H1 (cell line): ENCODE measurements at regions not wholly inside any gene's neighbourhood (a gene's known extent, or its start where the extent isn't known, plus 50 kb on each side); places are given as distances from the start of the nearest gene placed in this dataset.

Source experiments
- CTCF ChIA-PET: fragments of 300-600 bp; sonication (Branson Sonifier 250); formaldehyde crosslinking; loops from one replicate; lab custom pipeline; 2021; ENCODE audit not compliant: partially characterized antibody; lab: Charles Lee
- POLR2A ChIA-PET: fragments of 300-600 bp; sonication (Branson Sonifier 250); formaldehyde crosslinking; loops from one replicate; lab custom pipeline; 2021; ENCODE audit warnings: inconsistent platforms; ENCODE audit not compliant: partially characterized antibody; lab: Charles Lee
- DNase-seq, 2 experiments: peaks; one replicate each; pipeline versions ENCODE4 v3.0.0 to v3.0.0-alpha.2; 2010 to 2022; ENCODE audit warnings: low spot score in 2 of 2, low read depth in 1 of 2, mixed read lengths in 1 of 2
- FAIRE-seq: peaks from 2 replicates; lab custom pipeline; 2011; peaks lifted over from hg19 to GRCh38; lab: Jason Lieb, UNC
- H2AFZ ChIP-seq: 2 replicates; pipeline ENCODE4 v1.8.1; 2012; ENCODE audit warnings: low read length, inconsistent platforms
- H2AK5ac ChIP-seq: 2 replicates; pipeline ENCODE4 v1.6.1; 2013; ENCODE audit warnings: low read depth, low read length
- H2BK120ac ChIP-seq: replicated peaks from 2 replicates; pipeline ENCODE3; 2013; ENCODE audit warnings: low read depth, low read length, inconsistent platforms
- H2BK12ac ChIP-seq: 2 replicates; pipeline ENCODE4 v1.6.1; 2013; ENCODE audit warnings: low read depth, low read length
- H2BK15ac ChIP-seq: 2 replicates; pipeline ENCODE4 v1.6.1; 2013; ENCODE audit warnings: low read length
- H2BK20ac ChIP-seq: 2 replicates; pipeline ENCODE4 v1.6.1; 2013; ENCODE audit warnings: low read length
- H2BK5ac ChIP-seq: 2 replicates; pipeline ENCODE4 v1.6.1; 2013; ENCODE audit warnings: low read depth, low read length
- H3K14ac ChIP-seq: 2 replicates; pipeline ENCODE4 v1.6.1; 2013; ENCODE audit warnings: inconsistent platforms; ENCODE audit not compliant: insufficient read length
- H3K18ac ChIP-seq: 2 replicates; pipeline ENCODE4 v1.6.1; 2013; ENCODE audit warnings: low read length; ENCODE audit errors: extremely low read depth
- H3K23ac ChIP-seq: 2 replicates; pipeline ENCODE4 v1.6.1; 2013; ENCODE audit warnings: inconsistent platforms; ENCODE audit not compliant: insufficient read length
- H3K23me2 ChIP-seq: 2 replicates; pipeline ENCODE4 v1.6.1; 2013; ENCODE audit warnings: low read depth, low read length
- H3K27ac ChIP-seq: 2 replicates; pipeline ENCODE4 v1.6.1; 2011; ENCODE audit warnings: low read depth, low read length, inconsistent platforms
- H3K27me3 ChIP-seq, 4 experiments: replicated peaks in 1 of 4; 1 replicate in 1 of 4; 2 replicates in 3 of 4; pipeline versions ENCODE4 v1.6.1 to v1.8.1; 2011 to 2013; ENCODE audit warnings: low read length in 3 of 4, mild to moderate bottlenecking in 3 of 4, inconsistent platforms in 2 of 4, mixed read lengths in 2 of 4, moderate library complexity in 1 of 4; ENCODE audit not compliant: control insufficient read depth in 3 of 4, insufficient read depth in 3 of 4; ENCODE audit errors: extremely low read depth in 1 of 4
- H3K36me3 ChIP-seq, 4 experiments: 2 replicates each; pipeline versions ENCODE4 v1.6.1 to v1.8.1; 2011 to 2013; ENCODE audit warnings: mild to moderate bottlenecking in 4 of 4, low read length in 3 of 4, moderate library complexity in 2 of 4, control low read depth in 1 of 4, inconsistent platforms in 1 of 4; ENCODE audit not compliant: insufficient read depth in 4 of 4, control insufficient read depth in 2 of 4
- H3K4ac ChIP-seq: replicated peaks from 2 replicates; pipeline ENCODE3; 2013; ENCODE audit warnings: low read length, low read depth, mixed read lengths, inconsistent platforms; ENCODE audit not compliant: insufficient read length
- H3K4me1 ChIP-seq, 4 experiments: replicated peaks in 1 of 4; 1 replicate in 1 of 4; 2 replicates in 3 of 4; pipeline versions ENCODE4 v1.6.1 to v1.8.1; 2011 to 2013; ENCODE audit warnings: low read length in 3 of 4, inconsistent platforms in 2 of 4, mixed read lengths in 1 of 4; ENCODE audit not compliant: insufficient read depth in 4 of 4, control insufficient read depth in 3 of 4
- H3K4me2 ChIP-seq, 2 experiments: 2 replicates each; pipeline versions ENCODE4 v1.6.1 to v1.8.1; 2011 to 2013; ENCODE audit warnings: low read depth in 2 of 2, low read length in 2 of 2, control low read depth in 1 of 2, inconsistent platforms in 1 of 2, mild to moderate bottlenecking in 1 of 2; ENCODE audit not compliant: insufficient read depth in 1 of 2
- H3K4me3 ChIP-seq, 4 experiments: fragments of 200-600, 300-600 bp in 1 of 4; sonication (generic), shearing (Covaris generic), sonication (Bioruptor Twin) in 1 of 4; 2 replicates each; pipeline versions ENCODE4 v1.5.1 to v1.8.1; 2011 to 2016; ENCODE audit warnings: low read length in 4 of 4, low read depth in 3 of 4, control low read depth in 2 of 4, inconsistent platforms in 2 of 4, mild to moderate bottlenecking in 2 of 4, mixed read lengths in 1 of 4, moderate library complexity in 1 of 4; ENCODE audit not compliant: insufficient read depth in 2 of 4; ENCODE audit errors: extremely low read depth in 1 of 4
- H3K56ac ChIP-seq: replicated peaks from 2 replicates; pipeline ENCODE3; 2013; ENCODE audit warnings: low read depth, mild to moderate bottlenecking, mixed read lengths, low read length, inconsistent platforms; ENCODE audit not compliant: insufficient read length
- H3K79me1 ChIP-seq: 2 replicates; pipeline ENCODE4 v1.6.1; 2013; ENCODE audit warnings: low read depth, low read length, control low read depth
- H3K79me2 ChIP-seq, 2 experiments: 2 replicates each; pipeline versions ENCODE4 v1.6.1 to v1.8.1; 2012 to 2013; ENCODE audit warnings: low read length in 2 of 2, mild to moderate bottlenecking in 2 of 2, inconsistent platforms in 1 of 2; ENCODE audit not compliant: insufficient read depth in 2 of 2, control insufficient read depth in 1 of 2
- H3K9ac ChIP-seq, 4 experiments: replicated peaks in 1 of 4; 1 replicate in 1 of 4; 2 replicates in 3 of 4; pipeline versions ENCODE4 v1.6.1 to v1.8.1; 2011 to 2013; ENCODE audit warnings: low read depth in 3 of 4, low read length in 3 of 4, control low read depth in 2 of 4, mild to moderate bottlenecking in 2 of 4, moderate library complexity in 2 of 4, inconsistent platforms in 1 of 4; ENCODE audit errors: extremely low read depth in 1 of 4
- H3K9me3 ChIP-seq, 2 experiments: 2 replicates each; pipeline versions ENCODE4 v1.6.1 to v1.8.1; 2012 to 2013; ENCODE audit warnings: mild to moderate bottlenecking in 2 of 2, moderate library complexity in 2 of 2, control low read depth in 1 of 2, inconsistent platforms in 1 of 2, low read depth in 1 of 2, low read length in 1 of 2, mixed read lengths in 1 of 2; ENCODE audit not compliant: insufficient read depth in 2 of 2
- H4K20me1 ChIP-seq, 2 experiments: replicated peaks in 1 of 2; 2 replicates each; pipeline versions ENCODE3 to v1.8.1; 2011 to 2013; ENCODE audit warnings: inconsistent platforms in 2 of 2, low read length in 2 of 2, mild to moderate bottlenecking in 1 of 2; ENCODE audit not compliant: insufficient read depth in 2 of 2, control insufficient read depth in 1 of 2
- H4K5ac ChIP-seq: 2 replicates; pipeline ENCODE4 v1.6.1; 2013; ENCODE audit warnings: low read length, low read depth, mixed read lengths, inconsistent platforms; ENCODE audit not compliant: insufficient read length
- H4K8ac ChIP-seq: 2 replicates; pipeline ENCODE4 v1.8.0; 2013; ENCODE audit warnings: mild to moderate bottlenecking, moderate library complexity, low read length, inconsistent platforms; ENCODE audit not compliant: insufficient read depth; ENCODE audit errors: extremely low read depth
- H4K91ac ChIP-seq: replicated peaks from 2 replicates; pipeline ENCODE3; 2013; ENCODE audit warnings: low read length, mixed read lengths, inconsistent platforms; ENCODE audit not compliant: insufficient read length
- MAFK ChIP-seq: IDR thresholded peaks from 2 replicates; pipeline ENCODE4 v1.6.1; 2012; ENCODE audit warnings: low read depth, mild to moderate bottlenecking, improper control_type of control experiment, low read length
- SP2 ChIP-seq: IDR thresholded peaks from 2 replicates; pipeline ENCODE4 v1.6.1; 2012; ENCODE audit warnings: mild to moderate bottlenecking, low read length, inconsistent platforms
- WGBS, 2 experiments: shearing (Covaris generic) in 1 of 2; methylation state at CpG; one replicate each; pipeline versions ENCODE4 v1.1.6 to v1.1.7; 2013 to 2015; ENCODE audit warnings: low lambda C conversion rate in 2 of 2, mixed read lengths in 2 of 2, inconsistent platforms in 1 of 2, low coverage in 1 of 2, missing lambda C conversion rate in 1 of 2; ENCODE audit not compliant: insufficient replicate concordance in 2 of 2, insufficient coverage in 1 of 2, insufficient read length in 1 of 2; ENCODE audit errors: extremely low coverage in 1 of 2, missing lambda C conversion rate in 1 of 2; 5-methylcytosine and 5-hydroxymethylcytosine counted together

DNA sequence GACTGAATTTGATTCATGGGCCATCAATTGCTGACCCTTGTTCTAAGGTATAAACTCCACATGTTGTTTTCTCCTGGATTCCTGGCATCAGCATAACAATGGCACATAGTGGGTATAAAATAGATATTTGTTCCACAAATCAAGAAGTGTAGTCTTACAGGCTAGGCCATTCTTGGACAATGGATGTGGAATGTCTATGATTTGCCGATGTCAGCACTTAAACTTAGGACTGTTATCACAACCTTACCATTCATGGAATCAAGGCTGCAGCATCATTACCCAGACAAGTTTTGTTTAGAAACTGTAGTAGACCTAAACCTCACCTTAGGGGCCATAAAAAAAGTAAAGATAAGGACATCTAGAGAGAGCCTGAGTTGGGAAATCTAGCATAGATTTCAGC lies 680.0 kb downstream of the BRINP1 start:
- no peak overlapping the region for H3K4ac ChIP-seq
- POLR2A ChIA-PET: no interaction called here
- H3K4me1 ChIP-seq: no peaks in the 10 kb centered on the region; a peak in 2 of 7 replicates
- H3K9me3 ChIP-seq: no peaks in the 10 kb centered on the region
- no peaks in the 10 kb centered on the region for H3K36me3 ChIP-seq
- H4K20me1 ChIP-seq: no peaks in the 10 kb centered on the region
- no peaks in the 10 kb centered on the region for H3K79me2 ChIP-seq
- TF ChIP-seq MAFK (peak; percentile 92), SP2 (no peak)
- H3K56ac ChIP-seq: no peak overlapping the region
- no peak overlapping the region for H2BK12ac ChIP-seq
- no peak overlapping the region for H2BK5ac ChIP-seq
- H2BK15ac ChIP-seq: no peak overlapping the region
- 100% methylated on average over 1 of the region's 1 CpG; no CpG with 5 or more reads in 1 of the 2 experiments for WGBS, 2 experiments
- H3K23me2 ChIP-seq: no peaks in the 10 kb centered on the region
- H4K8ac ChIP-seq: no peak overlapping the region
- no peak for FAIRE-seq
- no peaks in the 10 kb centered on the region for H3K27me3 ChIP-seq
- H2AK5ac ChIP-seq: no peak overlapping the region
- no peaks in the 10 kb centered on the region for H3K79me1 ChIP-seq
- no peak overlapping the region for H3K9ac ChIP-seq
- H2BK20ac ChIP-seq: no peak overlapping the region
- no peak overlapping the region for H3K4me2 ChIP-seq
- no peak for DNase-seq
- H4K5ac ChIP-seq: no peak overlapping the region
- no peak overlapping the region for H3K14ac ChIP-seq
- no peak overlapping the region for H2BK120ac ChIP-seq
- H3K18ac ChIP-seq: no peak overlapping the region
- CTCF ChIA-PET: no interaction called here
- no peak overlapping the region for H3K27ac ChIP-seq
- no peak overlapping the region for H3K4me3 ChIP-seq
- no peak overlapping the region for H3K23ac ChIP-seq
- H4K91ac ChIP-seq: no peak overlapping the region
- H2AFZ ChIP-seq: no peak overlapping the region
